MM.1S (cell line): ENCODE measurements at regions not wholly inside any gene's neighbourhood (a gene's known extent, or its start where the extent isn't known, plus 50 kb on each side); places are given as distances from the start of the nearest gene placed in this dataset.

Experiments used
- DNase-seq: peaks from one replicate; pipeline ENCODE4 v3.0.0-alpha.2; 2015
- H2AFZ ChIP-seq: fragments of 300-600 bp; sonication (generic); 2 replicates; pipeline ENCODE4 v1.6.0; 2016; ENCODE audit warnings: antibody characterized with exemption, low read length
- H3F3A ChIP-seq: fragments of 300-600 bp; sonication (generic); 2 replicates; pipeline ENCODE4 v1.6.1; 2016; ENCODE audit warnings: mild to moderate bottlenecking, antibody characterized with exemption, low read length, moderate library complexity, mixed read lengths; ENCODE audit not compliant: insufficient read depth
- H3K27ac ChIP-seq: fragments of 300-600 bp; sonication (generic); 2 replicates; pipeline ENCODE4 v1.5.1; 2016; ENCODE audit warnings: mild to moderate bottlenecking, low read length
- H3K27me3 ChIP-seq: fragments of 300-600 bp; sonication (generic); replicated peaks from 2 replicates; pipeline ENCODE4 v1.6.0; 2016; ENCODE audit warnings: low read length; ENCODE audit not compliant: insufficient read depth
- H3K36me3 ChIP-seq: fragments of 300-600 bp; sonication (generic); replicated peaks from 2 replicates; pipeline ENCODE4 v1.6.1; 2016; ENCODE audit warnings: mild to moderate bottlenecking, low read length, mixed read lengths; ENCODE audit not compliant: insufficient read depth
- H3K4me1 ChIP-seq: fragments of 300-600 bp; sonication (generic); 2 replicates; pipeline ENCODE4 v1.6.1; 2016; ENCODE audit warnings: low read length, mixed read lengths
- H3K4me2 ChIP-seq: fragments of 300-600 bp; sonication (generic); 2 replicates; pipeline ENCODE4 v1.6.0; 2016; ENCODE audit warnings: low read depth, low read length
- H3K4me3 ChIP-seq: fragments of 300-600 bp; sonication (generic); 2 replicates; pipeline ENCODE4 v1.5.1; 2016; ENCODE audit warnings: low read length, mixed read lengths
- H3K79me2 ChIP-seq: fragments of 300-600 bp; sonication (generic); 2 replicates; pipeline ENCODE4 v1.6.1; 2016; ENCODE audit warnings: mixed run types, low read length, mixed read lengths
- H3K9ac ChIP-seq: fragments of 300-600 bp; sonication (generic); 2 replicates; pipeline ENCODE4 v1.6.1; 2016; ENCODE audit warnings: low read length, mixed read lengths
- H3K9me2 ChIP-seq: fragments of 300-600 bp; sonication (generic); replicated peaks from 2 replicates; pipeline ENCODE4 v1.6.1; 2016; ENCODE audit warnings: mild to moderate bottlenecking, low read length, mixed read lengths; ENCODE audit not compliant: insufficient read depth
- H3K9me3 ChIP-seq: fragments of 300-600 bp; sonication (generic); replicated peaks from 2 replicates; pipeline ENCODE4 v1.6.1; 2016; ENCODE audit warnings: mild to moderate bottlenecking, low read length, mixed read lengths; ENCODE audit not compliant: insufficient read depth
- H4K20me1 ChIP-seq: fragments of 300-600 bp; sonication (generic); 2 replicates; pipeline ENCODE4 v1.6.1; 2016; ENCODE audit warnings: mild to moderate bottlenecking, low read length, moderate library complexity, mixed read lengths; ENCODE audit not compliant: insufficient read depth
- CTCF ChIP-seq: fragments of 300-600 bp; sonication (generic); IDR thresholded peaks from 2 replicates; pipeline ENCODE4 v1.5.1; 2016; ENCODE audit warnings: antibody characterized with exemption, low read length, mixed read lengths
- EZH2 ChIP-seq: fragments of 300-600 bp; sonication (generic); optimal IDR thresholded peaks from 2 replicates; pipeline ENCODE3; 2017; ENCODE audit warnings: low read depth, mild to moderate bottlenecking, antibody characterized with exemption, low read length, mixed read lengths
- EZH2phosphoT487 ChIP-seq: fragments of 300-600 bp; sonication (generic); IDR thresholded peaks from 2 replicates; pipeline ENCODE4 v1.6.1; 2018; ENCODE audit warnings: antibody characterized with exemption, low read length

- Histone ChIP-seq H4K20me1 (no peaks in the 10 kb centered on the region), H3K4me1 (no peaks in the 10 kb centered on the region), H3K9me3 (no peaks in the 10 kb centered on the region), H3K9ac (no peak overlapping the region), H3K36me3 (no peaks in the 10 kb centered on the region), H2AFZ (no peak overlapping the region), H3K27ac (no peak overlapping the region), H3K4me2 (no peak overlapping the region), H3K79me2 (no peaks in the 10 kb centered on the region), H3K27me3 (peaks cover 8% of the 10 kb centered on the region), H3K4me3 (no peak overlapping the region), H3K9me2 (no peaks in the 10 kb centered on the region), H3F3A (no peaks in the 10 kb centered on the region)
- no peak for DNase-seq
- TF ChIP-seq EZH2 = no peak
- no peak for TF ChIP-seq EZH2phosphoT487
- no peak for TF ChIP-seq CTCF
Observed at GRCh38 chr1:47506053-47506452, 68.2 kb downstream of the FOXD2 start.

GRCh38 chr1:47507144-47507543, 69.3 kb downstream of the FOXD2 start:
- Histone ChIP-seq H3K9me2 (no peaks in the 10 kb centered on the region), H3K4me3 (no peak overlapping the region), H3K36me3 (no peaks in the 10 kb centered on the region), H3K79me2 (no peaks in the 10 kb centered on the region), H3K4me2 (no peak overlapping the region), H2AFZ (no peak overlapping the region), H3K4me1 (no peaks in the 10 kb centered on the region), H3K27me3 (peaks cover 8% of the 10 kb centered on the region), H3K27ac (no peak overlapping the region), H3K9me3 (no peaks in the 10 kb centered on the region), H3K9ac (no peak overlapping the region), H3F3A (no peaks in the 10 kb centered on the region), H4K20me1 (no peaks in the 10 kb centered on the region)
- TF ChIP-seq CTCF (no peak), EZH2 (no peak), EZH2phosphoT487 (no peak)
- DNase-seq = no peak

- Histone ChIP-seq H3K4me2 (peak overlapping the region; percentile 29; the same call in 1 of the 2 replicates), H2AFZ (no peak overlapping the region), H3F3A (no peaks in the 10 kb centered on the region), H3K27me3 (peaks cover 8% of the 10 kb centered on the region), H3K27ac (no peak overlapping the region), H3K9me3 (no peaks in the 10 kb centered on the region), H3K9me2 (no peaks in the 10 kb centered on the region), H4K20me1 (no peaks in the 10 kb centered on the region), H3K4me3 (no peak overlapping the region), H3K36me3 (no peaks in the 10 kb centered on the region), H3K79me2 (no peaks in the 10 kb centered on the region), H3K4me1 (no peaks in the 10 kb centered on the region), H3K9ac (no peak overlapping the region)
- TF ChIP-seq EZH2phosphoT487 = no peak
- no peak for TF ChIP-seq CTCF
- no peak for TF ChIP-seq EZH2
- no peak for DNase-seq
Observed at GRCh38 chr1:47507881-47508701, 70.2 kb downstream of the FOXD2 start.
